GM10248 (cell line): ENCODE measurements at regions not wholly inside any gene's neighbourhood (a gene's known extent, or its start where the extent isn't known, plus 50 kb on each side); places are given as distances from the start of the nearest gene placed in this dataset.

Source experiments
- CTCF ChIA-PET: fragments of 300-600 bp; sonication (Branson Sonifier 250); formaldehyde crosslinking; extraction: SDS; loops from one replicate; lab custom pipeline; 2021; ENCODE audit warnings: antibody characterized with exemption; lab: Yijun Ruan, JAX
- POLR2A ChIA-PET: fragments of 350-650 bp; sonication (Branson Sonifier 250); formaldehyde crosslinking; extraction: SDS; loops from one replicate; lab custom pipeline; 2020; ENCODE audit warnings: antibody characterized with exemption; lab: Yijun Ruan, JAX
- DNase-seq: peaks from one replicate; pipeline ENCODE4 v3.0.0; 2012; ENCODE audit errors: extremely low spot score
- TF ChIP-seq, protein P1 (sequence below): IDR thresholded peaks from 2 replicates; pipeline ENCODE4 v1.5.1; 2012; ENCODE audit warnings: mild to moderate bottlenecking, low read depth; ENCODE audit errors: extremely low read depth, missing control alignments, control extremely low read depth

DNA sequence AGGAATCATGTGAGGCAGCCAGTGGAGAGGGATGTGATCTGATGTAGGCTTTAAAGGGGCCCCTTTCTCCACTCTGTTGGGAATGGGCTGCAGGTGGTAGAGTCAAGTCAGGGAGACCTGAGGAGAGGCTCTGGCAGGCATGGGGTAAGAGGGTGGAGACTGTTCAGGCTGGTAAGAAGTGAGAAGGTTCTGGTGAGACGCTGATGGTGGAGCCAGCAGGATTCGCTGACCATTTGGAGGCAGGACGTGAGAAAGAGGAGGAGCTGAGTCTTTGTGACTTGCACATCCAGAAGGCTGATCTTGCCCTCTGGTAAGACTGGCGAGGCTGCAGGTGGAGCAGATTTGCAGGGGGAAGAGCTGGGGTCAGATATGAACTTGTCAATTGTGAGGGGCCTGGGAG, 248.0 kb downstream of the NSG2 start:
- CTCF ChIA-PET = interaction anchor here (1.3 to 2.0 kb wide), 3 partner anchors 9 to 19 kb away, joined by 3 to 6 read pairs (median 3); no protein-coding TSS in a partner anchor
- POLR2A ChIA-PET = no interaction called here
- TF ChIP-seq, protein P1, sequence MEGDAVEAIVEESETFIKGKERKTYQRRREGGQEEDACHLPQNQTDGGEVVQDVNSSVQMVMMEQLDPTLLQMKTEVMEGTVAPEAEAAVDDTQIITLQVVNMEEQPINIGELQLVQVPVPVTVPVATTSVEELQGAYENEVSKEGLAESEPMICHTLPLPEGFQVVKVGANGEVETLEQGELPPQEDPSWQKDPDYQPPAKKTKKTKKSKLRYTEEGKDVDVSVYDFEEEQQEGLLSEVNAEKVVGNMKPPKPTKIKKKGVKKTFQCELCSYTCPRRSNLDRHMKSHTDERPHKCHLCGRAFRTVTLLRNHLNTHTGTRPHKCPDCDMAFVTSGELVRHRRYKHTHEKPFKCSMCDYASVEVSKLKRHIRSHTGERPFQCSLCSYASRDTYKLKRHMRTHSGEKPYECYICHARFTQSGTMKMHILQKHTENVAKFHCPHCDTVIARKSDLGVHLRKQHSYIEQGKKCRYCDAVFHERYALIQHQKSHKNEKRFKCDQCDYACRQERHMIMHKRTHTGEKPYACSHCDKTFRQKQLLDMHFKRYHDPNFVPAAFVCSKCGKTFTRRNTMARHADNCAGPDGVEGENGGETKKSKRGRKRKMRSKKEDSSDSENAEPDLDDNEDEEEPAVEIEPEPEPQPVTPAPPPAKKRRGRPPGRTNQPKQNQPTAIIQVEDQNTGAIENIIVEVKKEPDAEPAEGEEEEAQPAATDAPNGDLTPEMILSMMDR = no peak
- DNase-seq = no peak

- TF ChIP-seq, protein P1 = no peak
- ChIA-PET CTCF (no interaction called here), POLR2A (no interaction called here)
- no peak for DNase-seq
Observed at GRCh38 chr5:174294891-174295620, 249.6 kb downstream of the NSG2 start.

DNA sequence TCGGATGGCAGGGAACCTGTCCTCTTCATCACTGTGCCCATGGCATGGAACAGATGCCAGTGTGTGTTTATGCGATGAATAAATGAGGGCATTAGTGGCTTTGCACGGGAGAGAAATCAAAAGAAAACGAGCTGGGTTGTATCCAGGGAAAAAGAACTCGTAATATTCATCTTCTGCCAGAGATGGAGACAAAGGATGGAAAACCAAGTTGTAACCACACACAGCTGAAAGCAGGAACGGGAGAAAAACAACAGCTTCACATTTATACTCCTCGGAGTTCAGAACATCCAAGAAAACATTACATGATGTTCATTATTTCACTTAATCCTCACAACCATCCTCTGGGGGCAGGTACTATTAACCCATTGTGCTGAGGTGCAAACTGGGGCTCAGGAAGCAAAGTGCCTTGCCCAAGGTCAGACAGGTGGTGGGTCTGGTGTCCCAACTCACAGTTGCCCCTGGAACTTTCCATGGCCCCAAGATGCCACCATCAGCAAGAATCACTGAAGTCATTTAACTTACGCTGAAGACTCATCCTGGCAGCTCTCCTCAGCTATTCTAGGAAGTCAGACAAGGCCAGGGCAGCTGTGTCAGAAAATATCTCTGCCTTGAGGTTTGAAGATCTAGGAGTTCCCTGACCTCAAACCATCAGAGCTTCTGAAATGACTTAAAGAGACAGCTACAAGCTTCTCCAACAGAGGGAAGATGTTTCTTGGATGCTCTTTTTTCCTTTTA, 250.4 kb downstream of the NSG2 start:
- CTCF ChIA-PET = interaction anchor here (1.0 kb wide), 1 partner anchor 16 kb away, joined by 4 read pairs; no protein-coding TSS in a partner anchor
- no peak for DNase-seq

DNA sequence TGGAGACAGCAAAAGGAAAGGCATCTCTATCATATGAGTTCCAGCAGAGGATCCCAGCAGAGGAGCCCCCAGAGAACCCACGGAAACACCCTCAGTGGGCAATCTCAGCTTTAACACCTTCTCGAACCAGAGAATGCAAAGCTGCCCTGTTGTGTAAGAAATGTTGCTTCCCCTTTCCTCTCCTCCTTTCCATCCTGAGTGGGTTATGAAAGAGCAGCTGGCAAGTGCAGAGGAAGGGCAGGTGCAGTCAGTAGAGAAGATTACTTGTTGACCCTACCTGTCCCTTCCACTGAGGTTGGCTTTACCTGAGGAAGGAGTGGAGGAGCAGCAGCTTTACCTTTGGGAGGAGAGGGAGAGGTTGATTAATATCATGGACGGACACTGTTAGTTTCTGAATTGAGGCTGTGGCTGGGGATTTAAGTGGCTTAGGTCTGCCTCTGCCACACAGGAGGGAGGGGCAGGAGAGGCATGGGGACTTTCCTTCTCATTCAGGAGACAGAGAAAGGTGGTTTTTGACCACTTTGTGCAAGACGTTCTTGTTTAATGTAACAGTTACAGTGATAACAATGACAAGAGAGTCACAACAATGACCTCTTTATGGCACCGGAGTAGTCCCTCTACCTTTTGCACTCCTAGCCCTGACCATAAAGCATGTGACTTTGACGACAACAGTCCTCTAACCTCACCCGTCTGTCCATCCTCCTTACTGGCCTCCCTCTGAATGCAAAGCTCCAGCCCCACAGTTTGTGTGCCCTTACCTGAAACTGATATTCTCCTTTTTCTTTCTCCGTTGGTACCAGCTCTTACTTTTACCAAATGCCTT, 254.8 kb downstream of the NSG2 start:
- POLR2A ChIA-PET = no interaction called here
- TF ChIP-seq, protein P1 = no peak

More for the DNA sequence above, 250.4 kb downstream of the NSG2 start:
- TF ChIP-seq, protein P1 = no peak
- POLR2A ChIA-PET = no interaction called here

GRCh38 chr5:174300941-174301761, 255.6 kb downstream of the NSG2 start:
- CTCF ChIA-PET = interaction anchor here (0.8 to 4.5 kb wide), 5 partner anchors 10 to 16 kb away, joined by 3 to 38 read pairs (median 6); no protein-coding TSS in a partner anchor

More for the DNA sequence above, 254.8 kb downstream of the NSG2 start:
- CTCF ChIA-PET = interaction anchor here (0.8 to 4.5 kb wide), 5 partner anchors 10 to 17 kb away, joined by 3 to 38 read pairs (median 6); no protein-coding TSS in a partner anchor
- peak; percentile 26 for DNase-seq

More at GRCh38 chr5:174300941-174301761, 255.6 kb downstream of the NSG2 start:
- peak; percentile 5 for DNase-seq
- POLR2A ChIA-PET = no interaction called here
- TF ChIP-seq, protein P1 = no peak
